GM10248 (cell line): ENCODE measurements at regions not wholly inside any gene's neighbourhood (a gene's known extent, or its start where the extent isn't known, plus 50 kb on each side); places are given as distances from the start of the nearest gene placed in this dataset.

Source experiments
- CTCF ChIA-PET: fragments of 300-600 bp; sonication (Branson Sonifier 250); formaldehyde crosslinking; extraction: SDS; loops from one replicate; lab custom pipeline; 2021; ENCODE audit warnings: antibody characterized with exemption; lab: Yijun Ruan, JAX
- POLR2A ChIA-PET: fragments of 350-650 bp; sonication (Branson Sonifier 250); formaldehyde crosslinking; extraction: SDS; loops from one replicate; lab custom pipeline; 2020; ENCODE audit warnings: antibody characterized with exemption; lab: Yijun Ruan, JAX
- DNase-seq: peaks from one replicate; pipeline ENCODE4 v3.0.0; 2012; ENCODE audit errors: extremely low spot score
- CTCF ChIP-seq: IDR thresholded peaks from 2 replicates; pipeline ENCODE4 v1.5.1; 2012; ENCODE audit warnings: mild to moderate bottlenecking, low read depth; ENCODE audit errors: extremely low read depth, missing control alignments, control extremely low read depth

- ChIA-PET CTCF (interaction anchor here (1.1 kb wide), 1 partner anchor 11 kb away, joined by 3 read pairs; no protein-coding TSS in a partner anchor), POLR2A (no interaction called here)
- no peak for TF ChIP-seq CTCF
- no peak for DNase-seq
Measured at GRCh38 chr5:104764197-104764596, 1201.6 kb upstream of the NUDT12 start.

GRCh38 chr5:104763216-104763615 lies 1200.6 kb upstream of the NUDT12 start:
- POLR2A ChIA-PET: no interaction called here
- DNase-seq: no peak
- no peak for TF ChIP-seq CTCF
- CTCF ChIA-PET: interaction anchor here (1.1 to 1.6 kb wide), 2 partner anchors 10 to 11 kb away, joined by 3 to 4 read pairs; no protein-coding TSS in a partner anchor

- DNase-seq: no peak
- ChIA-PET POLR2A (no interaction called here), CTCF (no interaction called here)
- no peak for TF ChIP-seq CTCF
Measured at GRCh38 chr5:104757915-104758314, 1195.3 kb upstream of the NUDT12 start.

GRCh38 chr5:104755806-104756205 lies 1193.2 kb upstream of the NUDT12 start:
- no peak for DNase-seq
- no peak for TF ChIP-seq CTCF
- POLR2A ChIA-PET: no interaction called here
- CTCF ChIA-PET: no interaction called here

- POLR2A ChIA-PET: no interaction called here
- no peak for DNase-seq
- TF ChIP-seq CTCF: no peak
- CTCF ChIA-PET: no interaction called here
Measured at GRCh38 chr5:104754311-104754995, 1191.9 kb upstream of the NUDT12 start.

- TF ChIP-seq CTCF: no peak
- ChIA-PET CTCF (interaction anchor here (1.4 kb wide), 1 partner anchor 12 kb away, joined by 4 read pairs; no protein-coding TSS in a partner anchor), POLR2A (no interaction called here)
- DNase-seq: no peak
Measured at GRCh38 chr5:104751969-104752368, 1189.4 kb upstream of the NUDT12 start.
